ENCODE measurements at regions not wholly inside any gene's neighbourhood (a gene's known extent, or its start where the extent isn't known, plus 50 kb on each side); places are given as distances from the start of the nearest gene placed in this dataset.

DNA sequence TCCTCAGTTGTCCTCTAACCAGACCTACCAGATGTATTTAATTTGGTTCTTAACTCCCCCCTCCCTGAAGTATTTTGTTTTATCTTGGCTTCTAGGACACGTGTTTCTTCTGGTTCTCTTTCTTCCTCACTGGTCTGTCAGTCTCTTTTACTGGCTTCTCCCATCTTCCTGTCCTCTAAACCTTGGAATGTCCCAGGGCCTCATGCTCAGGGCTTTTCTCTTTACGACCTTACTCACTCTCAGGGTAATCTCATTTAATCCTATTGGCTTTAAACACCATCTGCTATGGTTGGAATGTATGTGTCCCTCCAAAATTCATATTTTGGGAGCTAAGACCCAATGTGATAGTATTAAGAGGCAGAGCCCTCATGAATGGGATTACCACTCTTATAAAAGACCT, 418.2 kb upstream of the PODXL start:
- Mint-ChIP-seq H3K4me3 (no peak overlapping the region), H3K4me1 (ENCODE audit: low read depth) (no peaks in the 10 kb centered on the region), H3K36me3 (ENCODE audit: low read depth) (no peaks in the 10 kb centered on the region), H3K27ac (no peak overlapping the region), H3K27me3 (no peaks in the 10 kb centered on the region), H3K9me3 (no peaks in the 10 kb centered on the region)
- TF ChIP-seq, protein P1, sequence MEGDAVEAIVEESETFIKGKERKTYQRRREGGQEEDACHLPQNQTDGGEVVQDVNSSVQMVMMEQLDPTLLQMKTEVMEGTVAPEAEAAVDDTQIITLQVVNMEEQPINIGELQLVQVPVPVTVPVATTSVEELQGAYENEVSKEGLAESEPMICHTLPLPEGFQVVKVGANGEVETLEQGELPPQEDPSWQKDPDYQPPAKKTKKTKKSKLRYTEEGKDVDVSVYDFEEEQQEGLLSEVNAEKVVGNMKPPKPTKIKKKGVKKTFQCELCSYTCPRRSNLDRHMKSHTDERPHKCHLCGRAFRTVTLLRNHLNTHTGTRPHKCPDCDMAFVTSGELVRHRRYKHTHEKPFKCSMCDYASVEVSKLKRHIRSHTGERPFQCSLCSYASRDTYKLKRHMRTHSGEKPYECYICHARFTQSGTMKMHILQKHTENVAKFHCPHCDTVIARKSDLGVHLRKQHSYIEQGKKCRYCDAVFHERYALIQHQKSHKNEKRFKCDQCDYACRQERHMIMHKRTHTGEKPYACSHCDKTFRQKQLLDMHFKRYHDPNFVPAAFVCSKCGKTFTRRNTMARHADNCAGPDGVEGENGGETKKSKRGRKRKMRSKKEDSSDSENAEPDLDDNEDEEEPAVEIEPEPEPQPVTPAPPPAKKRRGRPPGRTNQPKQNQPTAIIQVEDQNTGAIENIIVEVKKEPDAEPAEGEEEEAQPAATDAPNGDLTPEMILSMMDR (IDR thresholded peaks at IDR 0.05) = no peak
- ChIA-PET POLR2A (no interaction called here), CTCF (no interaction called here)
- DNase-seq (no peak), ATAC-seq (no peak)
- intact Hi-C loops (cut with micrococcal nuclease) = no loop called here

DNA sequence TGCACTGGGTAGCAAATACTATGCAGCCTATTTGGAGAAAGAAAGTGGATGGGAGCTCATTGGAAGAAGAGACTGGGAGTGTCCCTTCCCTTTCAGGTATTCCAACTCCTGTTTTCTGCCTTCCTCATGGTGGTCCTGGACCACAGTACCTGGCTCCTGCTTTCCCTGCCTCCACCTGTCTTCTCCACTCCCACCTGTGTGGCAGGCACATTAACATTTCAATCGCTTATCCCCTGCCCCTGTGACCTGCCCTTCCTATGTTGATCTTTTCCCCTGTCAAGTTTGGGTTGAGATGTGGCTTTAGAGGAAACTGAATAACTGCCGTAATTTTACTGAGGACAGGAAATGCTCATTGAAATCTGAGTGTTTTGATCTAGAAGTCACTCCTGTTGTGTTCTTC, 415.8 kb upstream of the PODXL start:
- H3K4me3 Mint-ChIP-seq = no peak overlapping the region
- ATAC-seq = no peak

DNA sequence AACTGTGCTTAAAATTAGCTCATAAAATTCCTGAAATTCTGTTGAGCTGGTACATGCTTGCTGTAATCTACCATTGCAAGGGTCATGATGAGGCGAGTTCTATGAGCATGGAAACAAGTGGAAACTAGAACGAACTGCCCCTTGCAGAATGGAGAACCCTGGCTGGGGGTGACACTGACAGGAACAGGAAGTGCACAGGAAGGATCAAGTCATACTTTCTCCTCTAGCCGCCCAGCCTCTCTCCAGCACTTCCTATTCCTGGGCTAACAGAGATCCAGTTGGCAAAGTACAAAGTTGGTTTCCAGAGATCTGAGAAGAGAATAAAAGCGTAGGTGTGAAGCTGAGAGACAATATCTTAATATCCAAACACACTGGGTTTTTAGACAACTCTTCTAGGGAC, 414.2 kb upstream of the PODXL start:
- no peaks in the 10 kb centered on the region for H3K27me3 Mint-ChIP-seq
- no peaks in the 10 kb centered on the region for H3K9me3 Mint-ChIP-seq
- H3K36me3 Mint-ChIP-seq (ENCODE audit: low read depth) = no peaks in the 10 kb centered on the region
- intact Hi-C loops (cut with micrococcal nuclease) = no loop called here
- ChIA-PET CTCF (no interaction called here), POLR2A (no interaction called here)
- H3K27ac Mint-ChIP-seq = no peak overlapping the region
- H3K4me3 Mint-ChIP-seq = no peak overlapping the region
- TF ChIP-seq, protein P1 (IDR thresholded peaks at IDR 0.05) = no peak
- H3K4me1 Mint-ChIP-seq (ENCODE audit: low read depth) = no peaks in the 10 kb centered on the region
- ATAC-seq (no peak), DNase-seq (no peak)

More for the DNA sequence above, 415.8 kb upstream of the PODXL start:
- ChIA-PET CTCF (no interaction called here), POLR2A (no interaction called here)
- intact Hi-C loops (cut with micrococcal nuclease) = no loop called here
- no peaks in the 10 kb centered on the region for H3K4me1 Mint-ChIP-seq (ENCODE audit: low read depth)
- H3K27me3 Mint-ChIP-seq = no peaks in the 10 kb centered on the region
- TF ChIP-seq, protein P1 (IDR thresholded peaks at IDR 0.05) = no peak
- no peak overlapping the region for H3K27ac Mint-ChIP-seq
- DNase-seq = no peak
- H3K36me3 Mint-ChIP-seq (ENCODE audit: low read depth) = no peaks in the 10 kb centered on the region
- no peaks in the 10 kb centered on the region for H3K9me3 Mint-ChIP-seq

DNA sequence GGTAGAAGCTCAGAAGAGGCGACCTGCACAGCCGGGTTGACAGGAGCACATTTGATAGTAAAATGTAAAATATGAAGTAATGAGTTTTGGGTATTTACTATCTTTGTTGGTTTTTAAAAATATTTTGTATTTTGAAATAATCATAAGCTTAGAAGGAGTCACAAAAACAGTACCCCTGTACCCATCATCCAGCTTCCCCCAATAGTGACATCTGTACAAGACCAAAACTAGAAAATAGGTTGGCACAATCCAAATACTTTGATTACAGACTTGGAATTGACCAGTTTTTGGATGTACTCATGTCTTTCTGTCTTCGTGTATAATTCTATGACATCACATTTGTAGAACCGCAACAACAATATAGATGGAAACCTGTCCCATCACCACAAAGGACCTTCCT, 413.1 kb upstream of the PODXL start:
- DNase-seq (no peak), ATAC-seq (no peak)
- ChIA-PET POLR2A (no interaction called here), CTCF (no interaction called here)
- Mint-ChIP-seq H3K27me3 (no peaks in the 10 kb centered on the region), H3K27ac (no peak overlapping the region), H3K4me1 (ENCODE audit: low read depth) (no peaks in the 10 kb centered on the region), H3K9me3 (no peaks in the 10 kb centered on the region), H3K4me3 (no peak overlapping the region), H3K36me3 (ENCODE audit: low read depth) (no peaks in the 10 kb centered on the region)
- intact Hi-C loops (cut with micrococcal nuclease) = no loop called here
- TF ChIP-seq, protein P1 (IDR thresholded peaks at IDR 0.05) = no peak

DNA sequence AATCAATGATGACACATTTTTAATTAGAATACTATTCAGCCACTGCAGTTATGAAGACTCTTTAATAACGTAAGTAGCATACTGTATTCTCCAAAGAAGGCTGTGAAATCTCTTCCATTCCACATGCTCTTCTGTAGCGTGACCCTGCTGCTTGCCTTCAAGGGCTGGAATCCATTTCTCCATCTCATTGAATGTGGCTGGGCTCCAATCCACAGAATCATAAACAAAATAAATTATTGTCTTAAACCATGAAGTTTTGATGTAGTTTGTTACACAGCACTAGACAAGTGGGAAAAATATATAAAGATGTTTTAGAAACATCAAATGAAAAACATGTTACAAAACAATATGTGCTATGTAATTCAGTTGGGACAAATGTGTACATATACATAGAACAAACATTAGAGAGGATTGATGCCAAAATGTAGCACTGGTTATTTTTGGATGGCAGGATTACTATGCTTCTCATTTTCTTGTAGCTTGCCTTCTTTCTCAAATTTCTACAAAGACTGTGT, 410.8 kb upstream of the PODXL start:
- no peak for ATAC-seq
- POLR2A ChIA-PET = no interaction called here
- DNase-seq = no peak
- TF ChIP-seq, protein P1 (IDR thresholded peaks at IDR 0.05) = no peak
- Mint-ChIP-seq H3K9me3 (no peaks in the 10 kb centered on the region), H3K27ac (no peak overlapping the region), H3K4me3 (no peak overlapping the region), H3K36me3 (ENCODE audit: low read depth) (no peaks in the 10 kb centered on the region), H3K4me1 (ENCODE audit: low read depth) (no peaks in the 10 kb centered on the region), H3K27me3 (no peaks in the 10 kb centered on the region)
- CTCF ChIA-PET = no interaction called here
- intact Hi-C loops (cut with micrococcal nuclease) = no loop called here

All from activated CD8-positive, alpha-beta T cell treated with anti-CD3 and anti-CD28 coated beads for 36 hours (primary cell).